Hepatocyte (in vitro differentiated cells): ENCODE measurements at regions not wholly inside any gene's neighbourhood (a gene's known extent, or its start where the extent isn't known, plus 50 kb on each side); places are given as distances from the start of the nearest gene placed in this dataset.
"Not testable (repeated sequence)": the region's sequence is repeated elsewhere in the genome, so short reads cannot be mapped to it uniquely, and the experiment has no call there.

ENCODE experiments used
- CTCF ChIP-seq: fragments of 200-600 bp; sonication (generic); IDR thresholded peaks from 2 replicates; pipeline ENCODE4 v1.5.1; 2016; ENCODE audit warnings: antibody characterized with exemption, mild to moderate bottlenecking; ENCODE audit not compliant: poor library complexity
- EZH2 ChIP-seq: fragments of 200-600 bp; sonication (generic); IDR thresholded peaks from 2 replicates; pipeline ENCODE4 v1.6.1; 2016; ENCODE audit warnings: antibody characterized with exemption, mild to moderate bottlenecking, borderline replicate concordance

DNA sequence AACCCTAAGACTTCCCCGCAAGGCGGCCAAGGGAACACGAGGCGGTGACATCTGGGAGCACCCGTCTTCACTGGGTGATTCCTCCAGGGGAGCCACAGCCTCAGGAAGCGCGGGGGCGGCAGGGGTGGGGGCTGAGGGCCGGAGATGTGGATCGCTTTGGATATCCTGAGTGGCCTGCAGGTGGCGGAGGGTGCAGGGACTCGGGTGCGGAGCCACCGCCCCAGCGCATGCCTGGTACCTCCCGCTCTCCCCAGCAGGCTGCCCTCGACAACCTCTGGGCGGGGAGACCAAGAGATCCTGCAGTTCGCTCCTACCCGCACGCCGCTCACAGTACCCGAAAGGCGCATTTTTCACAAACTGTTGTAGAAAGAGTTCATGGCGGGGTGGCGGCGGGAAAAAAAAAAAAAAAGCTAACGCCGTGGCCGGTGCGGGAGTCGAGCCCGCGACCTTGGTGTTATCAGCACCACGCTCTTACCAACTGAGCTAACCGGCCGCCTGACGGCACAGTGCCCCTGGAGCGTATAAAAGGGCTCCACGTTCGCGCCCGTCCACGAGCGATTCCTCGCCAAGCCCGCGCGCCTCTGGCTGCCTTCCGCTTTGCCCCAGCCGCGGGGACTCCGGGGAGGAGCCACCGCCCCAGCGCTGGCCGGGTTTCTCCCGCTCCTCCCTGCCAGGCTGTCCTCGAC, 124.7 kb upstream of the PRKX start:
- TF ChIP-seq CTCF, EZH2: not testable (repeated sequence)
